ENCODE measurements at regions not wholly inside any gene's neighbourhood (a gene's known extent, or its start where the extent isn't known, plus 50 kb on each side); places are given as distances from the start of the nearest gene placed in this dataset.

DNA sequence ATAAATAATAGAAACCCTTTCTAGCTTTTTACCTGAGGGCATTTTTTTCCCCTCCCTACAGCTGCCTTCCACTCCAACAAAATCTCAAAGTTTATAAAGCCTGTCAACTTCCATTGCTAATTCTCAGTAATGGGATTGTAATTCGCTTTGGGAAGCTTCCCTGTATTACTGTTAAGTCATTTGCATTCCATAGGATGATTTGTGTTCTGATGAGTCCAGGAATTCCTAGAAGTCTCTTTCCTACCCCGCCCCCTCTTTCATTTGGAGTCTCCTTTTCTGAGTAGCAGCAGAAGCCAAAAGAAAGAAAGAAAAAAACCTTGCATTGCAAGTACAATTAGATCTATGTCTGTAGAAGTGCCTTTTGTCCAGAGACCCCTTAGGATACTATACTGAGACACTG is 1033.3 kb downstream of the IGSF11 start:
- no peak for DNase-seq

DNA sequence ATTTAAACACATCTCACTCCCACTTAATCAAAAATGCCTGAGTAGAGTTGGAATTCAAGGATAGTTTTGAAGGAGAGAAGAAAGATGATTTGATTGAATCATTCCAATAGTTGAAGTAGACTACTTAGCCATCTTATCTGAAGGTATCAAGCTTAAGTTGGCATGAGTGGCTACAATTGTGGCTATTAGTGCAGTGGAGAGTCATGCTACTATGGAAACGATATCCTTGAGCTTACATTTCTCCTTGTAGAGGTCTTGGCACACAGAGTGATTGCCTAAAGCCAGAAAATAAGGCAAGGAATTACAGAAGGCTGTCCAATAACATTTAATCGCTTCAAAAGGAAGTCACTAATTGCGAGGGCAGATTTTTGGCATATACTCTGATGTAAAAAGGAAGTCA is 1022.7 kb downstream of the IGSF11 start:
- DNase-seq: no peak

DNA sequence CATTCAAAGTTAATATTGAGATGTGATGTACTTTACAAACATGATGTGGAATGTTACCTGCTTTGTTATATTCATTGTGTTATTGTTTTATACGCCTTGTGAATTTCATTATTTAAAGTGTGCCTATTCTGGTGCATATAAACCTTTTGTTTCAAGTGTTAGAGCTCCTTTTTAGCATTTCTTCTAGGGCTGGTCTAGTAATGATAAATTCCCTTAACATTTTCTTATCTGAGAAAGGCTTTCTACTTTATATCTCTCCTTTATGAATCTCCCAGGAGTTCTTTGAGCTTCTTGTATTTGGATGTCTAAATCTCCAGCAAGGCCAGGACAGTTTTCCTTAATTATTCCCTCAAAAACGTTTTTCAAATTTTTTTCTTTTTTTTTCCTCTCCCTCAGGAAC is 1005.6 kb downstream of the IGSF11 start:
- no peak for DNase-seq

DNA sequence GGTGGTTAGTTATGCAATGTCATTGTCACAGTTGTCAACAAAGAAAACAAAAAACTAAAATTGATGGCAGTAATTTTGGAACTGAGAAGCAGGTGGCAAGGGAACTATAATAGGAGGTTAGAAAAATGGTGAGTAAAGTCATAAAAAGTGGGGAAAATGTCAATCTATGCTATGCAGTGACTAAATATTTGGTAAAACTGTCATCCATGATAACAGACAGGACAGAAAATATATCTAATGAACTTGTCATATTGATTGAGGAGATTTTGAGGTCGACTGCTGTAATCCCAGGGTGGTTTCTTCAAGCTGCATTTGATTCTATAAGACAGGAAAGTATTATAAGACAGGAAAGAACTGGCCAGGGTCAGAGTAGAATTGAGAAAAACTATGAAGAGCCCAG is 998.4 kb downstream of the IGSF11 start:
- no peak for DNase-seq

DNA sequence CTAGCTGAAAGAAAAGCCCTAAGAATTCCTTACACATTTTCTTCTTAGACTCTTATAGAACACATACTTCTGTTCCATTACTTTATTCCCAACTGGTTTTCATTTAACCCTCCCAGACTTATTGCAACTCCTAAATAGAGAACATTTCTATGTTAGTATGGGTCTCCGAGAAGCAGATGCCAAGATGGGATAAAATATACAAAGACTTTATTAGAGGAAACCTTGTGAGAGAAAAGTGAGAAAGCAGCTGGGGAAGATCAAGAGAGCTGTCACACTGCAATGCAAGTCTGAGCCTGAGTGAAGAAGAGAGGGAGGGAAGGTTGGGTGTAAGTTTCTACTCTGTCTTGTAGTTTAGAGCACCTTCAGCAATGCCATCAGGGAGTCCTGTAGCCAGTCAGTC is 979.3 kb downstream of the IGSF11 start:
- no peak for DNase-seq

DNA sequence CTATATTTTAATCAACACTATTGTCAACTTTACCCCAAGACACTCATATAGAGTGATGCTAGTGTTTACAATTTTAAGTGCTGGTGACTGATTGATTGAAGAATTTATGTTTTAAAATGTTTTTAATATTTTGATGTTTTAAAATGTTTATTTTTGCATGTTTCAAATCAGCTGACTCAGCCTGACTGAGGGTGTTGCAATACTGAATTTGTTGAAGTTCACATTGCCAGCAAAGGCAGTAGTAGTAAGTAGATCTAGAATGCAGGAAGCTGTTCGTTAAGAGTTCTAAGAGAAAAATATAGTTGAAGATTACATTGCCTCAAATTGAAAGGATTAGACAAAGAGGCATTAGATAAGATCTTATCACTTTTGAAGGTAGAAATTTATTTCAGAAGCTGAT is 977.6 kb downstream of the IGSF11 start:
- no peak for DNase-seq

DNA sequence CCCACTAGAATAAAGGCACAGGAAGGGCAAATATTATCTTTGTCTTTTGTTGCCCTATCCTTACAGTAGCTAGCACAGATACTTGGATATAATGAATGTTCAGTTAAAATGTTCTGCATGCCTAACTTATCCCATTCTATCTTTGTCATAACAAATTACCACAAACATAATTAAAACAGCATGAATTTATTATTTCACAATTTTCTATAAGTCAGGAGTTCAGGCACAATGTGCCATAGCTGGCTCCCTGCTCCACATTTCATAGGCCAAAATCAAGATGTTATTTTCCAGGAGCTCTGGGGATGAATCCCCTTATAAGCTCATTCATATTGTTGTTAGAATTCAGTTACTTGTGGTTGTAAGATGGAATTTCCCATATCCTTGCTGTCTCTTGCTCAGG is 975.5 kb downstream of the IGSF11 start:
- DNase-seq: no peak

DNA sequence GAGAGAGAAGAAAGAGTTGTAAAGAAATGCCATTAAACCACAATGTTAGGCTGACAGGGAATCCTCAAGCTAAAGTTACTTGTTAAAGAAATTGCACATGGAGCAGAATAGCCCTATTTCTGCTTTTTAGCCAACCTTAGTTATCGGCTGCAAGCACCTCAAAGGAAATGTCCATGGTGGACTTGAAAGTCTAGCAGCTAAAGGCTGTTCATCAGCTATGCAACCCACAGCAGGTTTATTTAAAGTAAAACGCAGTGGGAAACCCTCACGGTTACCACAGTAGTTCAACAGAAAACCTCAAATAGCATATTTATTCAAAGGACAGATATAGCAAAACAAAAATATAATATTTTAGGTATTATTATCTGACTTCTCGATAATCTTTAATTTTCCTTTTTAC is 967.2 kb downstream of the IGSF11 start:
- no peak for DNase-seq

DNA sequence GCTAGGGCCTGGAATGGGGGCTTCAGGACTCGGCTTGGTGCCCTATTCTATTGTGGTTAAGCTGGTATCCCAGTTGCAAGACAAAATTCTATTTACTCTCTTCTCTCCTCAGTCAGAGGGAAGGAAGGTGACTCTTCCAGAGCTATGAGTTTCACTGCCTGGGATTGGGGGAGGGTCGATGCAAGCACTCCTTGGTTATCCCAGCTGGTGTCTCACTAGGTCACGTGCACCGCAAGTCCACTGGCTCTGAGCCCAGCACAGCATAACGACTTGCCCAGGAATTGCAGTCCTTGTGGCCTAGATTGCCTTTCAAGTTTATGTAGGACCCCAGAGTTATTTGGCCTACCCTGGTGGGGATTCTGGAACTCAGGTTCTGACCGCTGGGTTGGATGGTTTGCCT is 958.8 kb downstream of the IGSF11 start:
- no peak for DNase-seq

DNA sequence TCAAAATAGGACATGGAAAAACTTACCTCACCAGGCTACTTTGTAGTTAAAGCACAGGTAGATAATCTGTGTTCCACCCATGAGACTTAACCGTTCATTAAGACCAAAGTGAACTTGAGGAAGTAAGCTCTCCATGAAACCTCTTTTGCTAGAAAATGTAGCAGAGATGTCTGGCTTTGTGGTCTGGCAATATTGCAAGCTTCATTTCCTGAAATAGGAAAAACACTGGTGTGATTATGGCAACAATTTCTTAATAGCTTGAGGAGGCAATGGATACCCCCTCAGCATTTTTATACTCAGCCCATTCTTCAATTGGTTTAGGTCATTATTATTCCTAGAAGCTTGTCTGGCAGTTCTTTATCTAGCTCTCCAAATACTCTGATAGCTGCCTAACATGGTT is 957.3 kb downstream of the IGSF11 start:
- no peak for DNase-seq

DNA sequence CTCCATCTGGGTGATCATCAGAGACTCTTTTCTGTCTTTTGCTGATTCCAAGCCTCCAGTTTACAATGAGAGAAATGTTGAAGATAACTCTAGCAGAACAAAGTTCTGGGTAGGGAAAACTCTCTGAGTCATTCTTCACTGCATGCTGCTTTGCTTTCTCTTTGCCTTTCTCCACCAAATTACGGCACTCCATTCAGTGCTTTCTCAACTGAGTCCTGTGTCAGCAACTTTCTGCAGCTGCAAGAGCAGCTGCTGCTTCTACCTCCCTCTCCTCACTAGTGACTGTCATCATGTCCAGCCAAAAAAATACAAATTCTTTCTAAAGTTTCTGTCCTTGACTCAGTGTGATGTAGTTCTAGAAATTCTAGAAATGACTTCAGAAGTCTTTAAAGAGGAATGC is 953.8 kb downstream of the IGSF11 start:
- DNase-seq: no peak

DNA sequence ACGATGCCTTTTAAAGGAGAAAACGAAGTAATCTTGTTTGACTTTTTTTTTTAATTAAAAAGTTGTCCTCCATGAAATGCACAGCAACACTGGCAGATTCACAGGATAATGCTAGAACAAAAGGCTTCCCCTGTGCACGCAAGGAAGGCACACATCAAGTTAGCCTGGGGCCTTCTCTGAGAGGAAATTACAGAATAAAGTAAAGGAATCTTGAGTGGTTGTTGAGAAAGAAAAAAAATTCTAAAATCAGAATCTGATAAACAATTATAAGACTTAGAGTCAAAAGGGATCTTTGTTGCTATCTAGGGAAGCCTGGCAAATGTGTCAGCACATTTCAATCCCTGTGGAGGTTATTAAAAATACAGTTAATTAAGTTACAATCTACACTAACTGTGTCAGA is 946.0 kb downstream of the IGSF11 start:
- no peak for DNase-seq

DNA sequence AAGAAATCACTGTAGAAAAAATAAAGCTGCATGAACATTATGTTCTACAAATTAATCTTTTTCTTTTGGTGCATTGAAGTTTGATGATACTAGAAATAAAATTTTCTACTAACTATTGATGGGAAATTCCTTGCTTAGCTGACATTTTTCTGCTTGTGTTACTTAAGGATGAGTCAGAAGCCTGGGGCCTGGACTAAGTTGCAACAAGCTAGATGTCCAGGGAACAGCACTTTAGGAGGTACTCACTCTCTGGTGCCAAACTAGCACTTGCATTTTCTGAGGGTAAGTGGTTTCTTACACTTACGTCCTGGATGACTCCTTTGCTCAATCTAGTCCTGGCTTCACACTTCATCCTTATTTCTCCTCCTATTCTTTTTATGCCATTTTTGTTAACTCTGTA is 945.1 kb downstream of the IGSF11 start:
- DNase-seq: no peak

DNA sequence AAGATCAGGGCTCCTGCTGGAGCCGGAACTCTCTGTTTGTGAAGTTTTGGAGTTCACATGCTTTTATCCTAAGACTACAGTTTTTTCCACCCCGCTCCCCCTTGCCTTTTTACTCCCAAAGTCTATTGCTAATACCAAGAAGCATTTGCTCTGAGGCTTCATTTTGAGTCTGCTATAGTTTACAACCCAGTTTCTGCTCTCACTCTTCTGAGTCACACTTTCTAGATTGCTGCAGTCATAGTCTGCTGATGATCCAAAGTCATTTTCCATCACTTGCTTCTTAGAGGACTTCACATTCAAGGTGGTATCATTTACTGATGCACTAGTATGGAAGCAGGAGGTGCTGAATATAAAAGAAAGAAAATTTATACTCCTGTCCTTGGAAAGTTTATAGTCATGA is 937.4 kb downstream of the IGSF11 start:
- DNase-seq: no peak

DNA sequence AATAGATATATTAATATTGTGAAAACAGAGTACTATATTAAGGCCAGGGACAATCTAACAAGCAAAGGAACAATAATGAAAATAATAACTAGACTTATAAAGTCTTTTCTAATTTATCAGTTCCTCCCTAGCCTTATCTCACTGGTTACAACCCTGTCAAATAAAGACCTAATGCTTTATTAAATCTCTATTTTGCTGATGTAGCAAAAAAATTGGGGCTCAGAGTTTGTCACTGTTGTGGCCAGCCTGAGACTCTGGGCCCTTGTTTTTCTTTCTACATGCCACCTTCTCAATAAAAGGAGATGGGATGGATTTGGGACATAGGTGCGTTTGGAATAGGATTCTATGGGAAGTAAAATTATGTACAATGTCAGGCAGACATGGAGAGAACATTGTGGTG is 937.0 kb downstream of the IGSF11 start:
- no peak for DNase-seq

DNA sequence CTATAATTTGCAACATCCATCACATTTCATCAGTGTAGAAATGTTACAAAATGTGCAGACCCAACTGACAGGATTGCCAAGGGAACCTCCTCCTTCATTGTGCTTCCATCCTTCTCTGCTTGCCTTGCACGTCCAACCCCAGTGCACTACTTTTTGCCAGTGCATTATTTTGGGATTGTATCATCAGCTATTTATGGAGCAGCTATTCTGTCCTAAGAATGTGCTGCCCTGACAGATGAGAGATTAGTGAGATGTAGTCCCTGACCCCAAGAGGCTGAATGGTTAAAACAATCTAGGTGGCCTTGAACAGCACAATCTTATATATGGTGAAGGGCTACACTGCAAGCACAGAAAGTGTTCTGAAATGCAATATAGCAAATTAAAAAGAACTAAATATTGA is 935.8 kb downstream of the IGSF11 start:
- no peak for DNase-seq

DNA sequence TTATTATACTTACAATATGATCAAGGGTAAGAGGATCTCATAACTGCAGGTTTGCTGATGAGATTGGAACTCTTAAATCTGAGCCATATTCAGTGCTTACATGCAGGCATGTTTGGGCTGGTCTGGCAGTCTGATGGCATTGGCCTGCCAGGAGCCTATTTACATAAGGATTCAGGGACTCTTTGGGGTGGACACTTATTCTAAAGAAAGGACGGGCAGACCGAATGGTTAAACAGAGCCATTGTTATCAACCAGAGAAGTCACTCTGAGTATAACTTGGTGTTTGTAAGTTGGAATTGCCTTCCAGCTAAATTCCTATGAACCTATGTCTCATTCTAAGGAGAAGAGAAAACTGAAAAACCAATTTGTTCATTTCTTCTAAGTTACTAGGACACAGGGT is 932.8 kb downstream of the IGSF11 start:
- DNase-seq: no peak

DNA sequence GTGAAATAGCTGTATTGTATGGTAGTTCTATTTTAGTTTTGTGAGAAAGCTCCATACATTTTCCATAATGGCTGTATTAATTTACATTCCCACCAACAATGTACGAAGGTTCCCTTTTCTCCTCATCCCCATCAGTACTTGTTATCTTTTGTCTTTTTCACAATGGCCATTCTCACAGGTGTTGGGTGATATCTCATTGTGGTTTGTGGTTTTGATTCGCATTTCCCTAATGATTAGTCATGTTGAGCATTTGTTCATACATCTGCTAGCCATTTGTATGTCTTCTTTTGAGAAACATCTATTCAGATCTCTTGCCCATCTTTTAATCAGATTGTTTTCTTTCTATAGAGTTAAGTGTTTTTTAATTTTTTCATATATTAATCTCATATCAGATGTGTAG is 931.9 kb downstream of the IGSF11 start:
- DNase-seq: no peak

DNA sequence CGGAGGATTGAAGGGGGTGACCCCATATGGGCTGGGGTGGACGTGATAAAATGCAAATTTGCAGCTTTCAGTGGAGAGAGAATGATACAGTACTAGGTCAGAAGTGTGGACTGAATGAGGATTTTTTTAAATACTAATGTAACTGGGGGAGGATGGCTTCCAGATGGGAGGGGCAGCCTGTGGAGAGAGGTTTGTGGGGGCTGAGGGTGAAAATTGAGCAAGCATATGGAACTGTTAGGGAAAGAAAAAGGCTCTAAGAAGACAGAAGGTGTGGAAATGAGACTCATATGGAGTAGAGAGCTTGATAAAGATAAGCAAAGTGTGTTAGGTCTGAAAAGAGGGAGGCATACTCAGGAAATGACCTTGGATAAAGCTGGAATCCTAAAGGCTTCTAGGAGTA is 926.4 kb downstream of the IGSF11 start:
- no peak for DNase-seq

DNA sequence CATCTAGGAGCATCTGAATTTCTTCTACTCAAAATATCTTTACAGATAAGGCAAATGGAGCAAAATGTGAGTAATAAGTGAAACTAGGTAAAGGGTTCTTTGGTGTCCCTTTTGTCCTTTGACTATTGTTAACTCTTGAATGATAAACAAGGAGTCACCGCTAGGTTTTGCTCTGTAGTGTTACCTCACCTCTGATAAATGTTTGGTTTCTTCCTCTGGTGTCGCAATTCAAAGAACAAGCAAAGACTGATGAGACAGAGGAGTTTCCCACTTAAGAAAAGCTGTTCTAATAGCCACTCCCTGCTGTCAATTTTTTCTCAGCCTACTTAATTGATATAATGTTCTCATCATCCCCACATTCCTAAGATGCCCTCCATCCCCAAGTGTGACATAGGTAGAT is 925.9 kb downstream of the IGSF11 start:
- no peak for DNase-seq

DNA sequence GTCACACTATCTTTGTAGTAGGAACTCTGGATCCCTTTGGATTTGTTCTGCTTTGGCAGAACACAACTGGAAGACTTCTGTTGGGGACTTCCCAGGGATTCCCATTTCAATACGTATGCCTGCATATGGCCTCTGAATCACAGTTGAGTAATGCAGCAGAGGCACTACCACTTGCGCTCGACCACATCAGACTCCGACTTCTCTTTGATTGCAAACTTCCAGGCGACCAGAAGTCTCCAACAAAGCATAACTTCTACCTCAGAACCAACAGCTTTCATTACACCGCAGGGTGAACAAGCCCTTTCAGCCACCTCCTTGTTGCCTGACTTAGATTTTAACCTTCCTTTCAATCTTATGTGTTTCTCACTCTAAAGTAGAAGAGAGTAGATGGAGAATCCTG is 924.4 kb downstream of the IGSF11 start:
- DNase-seq: no peak

DNA sequence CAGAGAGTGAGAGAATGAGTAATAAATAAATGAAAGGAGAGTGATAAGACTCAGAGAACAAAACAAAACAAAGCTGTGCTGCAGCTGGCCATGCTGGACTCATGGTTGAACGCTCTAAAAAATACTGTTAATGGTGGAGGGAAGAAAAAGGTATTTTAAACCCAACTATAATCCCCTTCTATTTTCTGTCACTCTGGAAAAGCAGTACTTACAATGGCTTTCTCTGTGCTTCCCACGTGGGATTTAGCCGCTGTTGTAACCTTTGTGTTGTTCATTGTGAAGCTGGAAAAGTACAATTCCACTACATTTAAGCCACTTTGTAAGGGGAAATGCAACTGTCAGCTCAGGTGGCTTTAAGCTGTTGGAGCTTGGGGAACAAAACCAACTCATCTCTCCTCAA is 917.7 kb downstream of the IGSF11 start:
- no peak for DNase-seq

DNA sequence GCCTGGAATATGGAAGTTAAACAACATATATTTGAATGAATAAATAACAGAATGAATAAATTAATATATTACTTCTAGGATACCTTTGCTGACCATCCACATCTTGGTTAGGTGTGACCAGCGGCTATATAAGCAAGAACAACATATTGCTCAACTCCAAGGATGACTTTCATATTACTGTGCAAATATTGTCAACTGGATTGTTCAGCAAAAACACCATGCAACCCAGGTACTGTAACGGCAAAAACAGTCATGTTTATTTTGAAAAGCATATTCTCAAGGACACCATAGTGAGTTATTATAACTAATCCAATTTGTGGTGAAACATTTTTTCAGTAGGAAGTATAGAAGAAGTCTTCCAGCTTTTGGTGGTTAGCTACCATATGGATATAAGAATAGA is 907.9 kb downstream of the IGSF11 start:
- DNase-seq: no peak

DNA sequence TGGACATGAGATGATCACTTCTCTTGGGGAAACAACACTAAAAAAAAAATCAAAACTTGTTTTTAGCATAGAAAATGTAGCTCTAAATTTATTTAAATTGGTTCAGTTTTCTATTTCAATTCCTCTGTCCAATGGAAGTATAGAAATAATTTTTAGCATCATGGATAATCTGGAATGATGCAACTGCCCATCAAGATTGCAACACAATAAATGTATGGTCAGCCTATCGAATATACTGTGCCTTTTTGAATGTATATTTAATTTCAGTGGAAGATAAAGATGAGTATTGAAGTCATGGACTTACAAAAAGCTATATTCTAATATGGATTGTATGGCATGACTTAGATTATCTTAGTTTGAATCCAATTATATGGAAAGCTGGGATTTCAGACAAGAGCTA is 906.7 kb downstream of the IGSF11 start:
- no peak for DNase-seq

DNA sequence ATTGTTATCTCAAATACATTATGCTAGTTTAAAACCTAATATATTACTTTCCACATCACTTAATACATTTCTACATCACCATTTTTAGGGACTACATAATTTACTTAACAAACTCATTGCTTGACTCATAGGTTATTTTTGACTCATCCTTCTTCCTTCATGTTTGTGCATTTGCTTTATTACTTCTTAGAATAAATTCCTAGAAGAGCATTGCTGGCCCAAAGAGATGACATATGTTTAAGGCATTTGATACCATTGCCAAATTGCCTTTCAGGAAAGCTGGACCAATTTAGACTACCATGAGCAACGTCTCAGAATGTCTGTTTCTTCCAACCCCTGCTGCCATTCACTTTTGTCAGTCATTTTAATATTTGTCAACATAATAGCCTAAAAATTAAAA is 905.8 kb downstream of the IGSF11 start:
- DNase-seq: no peak

DNA sequence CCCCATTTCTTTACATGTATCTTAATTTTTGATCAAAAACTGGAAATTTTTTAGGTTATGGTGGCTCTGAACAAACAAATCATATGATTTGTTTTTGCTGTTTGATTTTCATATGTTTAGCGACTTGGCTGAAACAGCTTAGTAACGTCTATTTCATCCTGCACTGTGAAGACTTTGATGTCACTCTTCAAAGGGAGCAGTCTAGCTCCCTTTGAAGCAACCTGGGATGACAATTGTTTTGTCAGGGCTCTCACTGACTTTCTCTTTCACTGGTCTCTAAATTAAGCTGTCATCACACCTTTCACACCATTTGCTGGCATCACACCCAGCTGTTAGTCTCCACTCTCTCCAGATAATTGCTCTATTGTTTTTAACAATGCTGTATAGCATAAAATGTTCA is 896.9 kb downstream of the IGSF11 start:
- no peak for DNase-seq

DNA sequence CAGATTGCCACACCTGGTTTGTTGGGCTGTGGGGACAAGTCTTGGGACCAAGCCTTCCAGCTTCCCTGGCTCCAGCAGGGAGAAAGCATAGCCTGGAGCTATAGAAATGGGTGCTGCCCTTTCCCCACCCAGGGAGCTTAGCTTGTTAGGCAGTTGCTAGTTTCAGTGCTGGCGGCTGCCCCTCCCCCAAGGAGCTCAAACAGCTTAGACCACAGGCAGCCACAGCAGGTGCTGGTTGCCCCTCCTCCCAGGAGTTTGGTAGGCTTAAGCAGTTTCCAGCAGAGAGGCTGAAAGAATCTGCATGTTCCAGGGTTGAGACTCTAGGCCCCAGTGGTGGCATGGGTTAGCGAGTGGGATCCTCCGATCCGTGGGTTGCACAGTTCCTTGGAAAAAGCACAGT is 889.7 kb downstream of the IGSF11 start:
- DNase-seq: no peak
